Fibroblast of villous mesenchyme (primary cell): ENCODE measurements at regions not wholly inside any gene's neighbourhood (a gene's known extent, or its start where the extent isn't known, plus 50 kb on each side); places are given as distances from the start of the nearest gene placed in this dataset.
"Not testable (repeated sequence)": the region's sequence is repeated elsewhere in the genome, so short reads cannot be mapped to it uniquely, and the experiment has no call there.

Experiments used
- DNase-seq: peaks from one replicate; pipeline ENCODE4 v3.0.0-alpha.2; 2010; ENCODE audit warnings: low read depth
- H3K4me3 ChIP-seq: 2 replicates; pipeline ENCODE4 v1.5.1; 2011; ENCODE audit warnings: low read depth, mild to moderate bottlenecking, low read length
- CTCF ChIP-seq: IDR thresholded peaks from 2 replicates; pipeline ENCODE4 v1.5.1; 2012; ENCODE audit warnings: low read depth, mild to moderate bottlenecking, low read length; ENCODE audit not compliant: insufficient read depth

DNA sequence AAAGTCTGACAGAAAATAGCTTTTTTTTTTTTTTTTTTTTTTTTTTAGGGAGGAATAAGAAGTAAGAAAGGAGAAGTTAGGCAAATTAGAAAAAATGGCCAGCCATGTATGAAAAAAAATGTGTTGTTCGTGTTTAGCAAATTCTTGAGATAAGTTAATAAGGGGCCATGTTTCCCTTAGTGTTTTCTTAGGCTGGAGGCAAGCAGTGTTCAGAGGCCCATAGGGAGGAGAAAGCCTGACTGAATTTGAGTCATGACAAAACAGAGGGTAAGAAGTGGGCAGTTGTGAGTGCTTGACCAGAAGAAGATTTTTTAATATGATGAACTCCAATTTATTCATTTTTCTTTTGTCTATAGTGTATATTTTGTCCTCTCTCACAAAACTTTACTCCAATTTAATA, 766.4 kb downstream of the FAM181B start:
- TF ChIP-seq CTCF: no peak

DNA sequence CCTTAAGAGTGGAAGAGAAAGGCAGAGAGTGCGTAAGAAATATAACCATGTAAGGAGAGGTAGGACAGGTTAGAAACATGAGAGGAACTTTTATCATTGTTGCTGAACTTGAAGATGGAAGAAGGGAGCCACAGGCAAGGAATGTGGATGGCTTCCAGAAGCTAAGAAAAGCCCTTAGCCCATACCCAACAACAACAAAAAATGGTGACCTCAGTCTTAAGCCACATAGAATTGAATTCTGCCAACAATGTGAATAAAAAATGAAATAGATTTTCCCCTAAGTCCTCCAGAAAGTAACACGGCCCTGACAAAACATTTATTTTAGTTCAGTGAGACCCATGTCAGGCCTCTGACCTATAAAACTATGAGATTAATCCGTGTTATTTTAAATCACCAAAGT, 767.3 kb downstream of the FAM181B start:
- H3K4me3 ChIP-seq: no peak overlapping the region
- no peak for DNase-seq
- no peak for TF ChIP-seq CTCF

More for the DNA sequence above, 766.4 kb downstream of the FAM181B start:
- DNase-seq: no peak
- no peak overlapping the region for H3K4me3 ChIP-seq

- H3K4me3 ChIP-seq: no peak overlapping the region
- DNase-seq: peak; percentile 1
- no peak for TF ChIP-seq CTCF
Measured at GRCh38 chr11:81963018-81963417, 770.6 kb downstream of the FAM181B start.

DNA sequence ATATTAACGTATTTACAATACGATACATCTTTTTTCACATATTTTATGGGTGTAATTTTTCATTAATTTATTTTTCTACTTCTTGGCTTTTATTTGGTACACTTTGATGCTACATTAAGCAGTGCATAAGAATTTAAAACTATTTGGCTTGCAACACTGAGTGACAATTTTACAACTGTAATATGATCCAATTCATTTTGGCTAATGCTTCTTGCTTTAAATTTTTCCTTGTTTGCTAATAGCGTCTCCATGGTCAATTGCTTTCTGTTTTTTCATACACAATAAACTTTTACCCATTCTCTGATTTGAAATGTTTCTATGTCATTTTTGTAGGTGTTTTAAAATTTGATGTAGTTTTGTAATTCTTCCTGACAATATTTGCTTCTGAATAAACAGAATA, 773.2 kb downstream of the FAM181B start:
- DNase-seq: peak; percentile 7
- no peak overlapping the region for H3K4me3 ChIP-seq
- TF ChIP-seq CTCF: no peak

- no peak overlapping the region for H3K4me3 ChIP-seq
- no peak for DNase-seq
- no peak for TF ChIP-seq CTCF
Measured at GRCh38 chr11:81959341-81959740, 774.3 kb downstream of the FAM181B start.

DNA sequence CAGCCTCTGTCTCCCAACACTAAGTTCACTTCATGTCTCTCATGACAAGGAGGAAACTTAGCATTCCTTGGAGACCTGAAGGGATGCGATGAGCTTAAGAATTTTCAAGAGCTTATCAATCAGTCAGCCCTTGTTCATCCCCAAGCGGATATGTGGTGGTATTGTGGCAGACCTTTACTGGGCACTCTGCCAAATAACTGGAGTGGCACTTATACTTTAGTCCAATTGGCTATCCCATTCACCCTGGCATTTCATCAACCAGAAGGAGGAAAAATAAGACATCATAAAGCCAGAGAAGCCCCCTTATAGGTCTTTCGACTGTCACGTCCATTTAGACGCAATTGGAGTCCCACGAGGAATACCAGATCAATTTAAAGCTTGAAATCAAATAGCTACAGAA, 779.4 kb downstream of the FAM181B start:
- DNase-seq, H3K4me3 ChIP-seq: not testable (repeated sequence)

- DNase-seq: no peak
- no peak overlapping the region for H3K4me3 ChIP-seq
- TF ChIP-seq CTCF: no peak
Measured at GRCh38 chr11:81946831-81947230, 786.8 kb downstream of the FAM181B start.

GRCh38 chr11:81942646-81943045, 791.0 kb downstream of the FAM181B start:
- TF ChIP-seq CTCF: no peak
- DNase-seq: no peak

More at GRCh38 chr11:81942646-81943045, 791.0 kb downstream of the FAM181B start:
- H3K4me3 ChIP-seq: no peak overlapping the region
